ENCODE measurements at regions not wholly inside any gene's neighbourhood (a gene's known extent, or its start where the extent isn't known, plus 50 kb on each side); places are given as distances from the start of the nearest gene placed in this dataset.

DNA sequence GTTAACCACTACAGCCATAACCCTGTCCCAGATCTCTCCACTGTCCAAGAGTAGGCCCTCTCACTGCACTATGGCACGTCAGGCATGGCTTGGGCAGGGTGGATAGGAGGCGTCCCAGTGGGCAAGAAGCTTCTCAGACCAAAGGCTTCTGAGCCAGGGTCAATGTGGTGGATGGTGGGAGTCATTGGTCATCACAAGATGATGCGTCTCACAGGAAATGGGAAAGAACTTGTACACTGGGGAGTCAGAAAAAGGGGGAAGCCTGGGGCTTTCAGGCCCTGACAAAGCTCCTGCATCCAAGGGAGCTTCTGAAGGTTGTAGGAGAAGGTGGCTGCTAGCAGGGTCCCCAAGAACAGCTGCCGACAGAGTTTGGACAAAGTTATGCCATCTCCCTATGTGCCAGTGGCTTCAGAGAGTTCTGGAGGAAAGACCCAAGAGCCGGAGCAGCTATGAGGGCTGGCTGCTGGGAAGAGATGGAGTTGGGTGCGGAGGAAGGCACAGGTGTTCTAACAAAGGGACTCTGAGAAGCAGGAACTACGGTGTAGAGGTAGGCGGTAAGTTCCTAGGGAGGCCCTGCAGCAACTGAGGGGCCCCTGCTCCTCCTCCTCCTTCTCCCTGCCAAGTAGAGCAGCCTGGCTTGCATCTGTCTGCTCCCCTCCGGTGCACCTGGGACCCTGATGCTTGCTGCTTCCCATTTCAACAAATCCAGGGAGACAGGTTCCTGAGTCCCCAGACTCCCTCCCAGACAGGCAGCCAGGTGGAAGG lies 81.1 kb downstream of the ARL6IP4 start:
- H3K4me3 ChIP-seq, result no peak overlapping the region

DNA sequence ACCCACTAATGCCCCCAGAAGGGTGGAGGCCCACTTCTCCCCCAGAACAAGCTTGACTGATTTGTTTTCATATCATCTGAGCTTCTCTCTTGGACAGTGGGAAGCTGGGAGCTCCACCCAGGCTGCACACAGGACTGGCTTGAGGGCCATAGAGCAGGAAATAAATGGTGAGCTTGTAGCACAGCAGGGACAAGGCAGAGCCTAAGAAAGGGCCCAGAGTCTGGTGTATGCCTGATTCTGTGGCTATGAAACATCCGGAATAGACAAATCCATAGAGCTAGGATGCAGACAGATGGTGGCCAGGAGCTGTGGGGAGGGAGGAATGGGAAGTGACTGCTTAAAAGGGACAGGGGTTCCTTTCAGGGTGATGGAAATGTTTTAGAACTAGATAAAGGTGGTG lies 79.0 kb downstream of the ARL6IP4 start:
- Histone ChIP-seq H3K4me2 (no peak overlapping the region), H3K27ac (no peak overlapping the region), H3K4me3 (no peak overlapping the region), H3K4me1 (peaks cover 35% of the 10 kb centered on the region), H3K9me3 (no peaks in the 10 kb centered on the region)
- DNase-seq (ENCODE audit: low read depth in 1 of 2, low spot score in 1 of 2) (no peak), ATAC-seq (no peak), FAIRE-seq (no peak)
- 81% methylated on average over 1 of the region's 1 CpG for whole genome bisulfite sequencing (ENCODE audit: missing lambda C conversion rate)
- no peak for TF ChIP-seq SMC3 (IDR thresholded peaks at IDR 0.05)
- TF ChIP-seq HDAC2 (IDR thresholded peaks at IDR 0.05), result no peak
- TF ChIP-seq HEYL (CRISPR knock-in tag; IDR thresholded peaks at IDR 0.05), result no peak
- TF ChIP-seq, protein P1, sequence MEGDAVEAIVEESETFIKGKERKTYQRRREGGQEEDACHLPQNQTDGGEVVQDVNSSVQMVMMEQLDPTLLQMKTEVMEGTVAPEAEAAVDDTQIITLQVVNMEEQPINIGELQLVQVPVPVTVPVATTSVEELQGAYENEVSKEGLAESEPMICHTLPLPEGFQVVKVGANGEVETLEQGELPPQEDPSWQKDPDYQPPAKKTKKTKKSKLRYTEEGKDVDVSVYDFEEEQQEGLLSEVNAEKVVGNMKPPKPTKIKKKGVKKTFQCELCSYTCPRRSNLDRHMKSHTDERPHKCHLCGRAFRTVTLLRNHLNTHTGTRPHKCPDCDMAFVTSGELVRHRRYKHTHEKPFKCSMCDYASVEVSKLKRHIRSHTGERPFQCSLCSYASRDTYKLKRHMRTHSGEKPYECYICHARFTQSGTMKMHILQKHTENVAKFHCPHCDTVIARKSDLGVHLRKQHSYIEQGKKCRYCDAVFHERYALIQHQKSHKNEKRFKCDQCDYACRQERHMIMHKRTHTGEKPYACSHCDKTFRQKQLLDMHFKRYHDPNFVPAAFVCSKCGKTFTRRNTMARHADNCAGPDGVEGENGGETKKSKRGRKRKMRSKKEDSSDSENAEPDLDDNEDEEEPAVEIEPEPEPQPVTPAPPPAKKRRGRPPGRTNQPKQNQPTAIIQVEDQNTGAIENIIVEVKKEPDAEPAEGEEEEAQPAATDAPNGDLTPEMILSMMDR (IDR thresholded peaks at IDR 0.05), result no peak
- no peak for TF ChIP-seq FOXS1 (CRISPR knock-in tag; IDR thresholded peaks at IDR 0.05)
- no peak for TF ChIP-seq ZNF302 (CRISPR knock-in tag; IDR thresholded peaks at IDR 0.05)
- ChIA-PET CTCF (interaction anchor here (0.6 to 5.1 kb wide), 8 partner anchors 9 to 178 kb away, joined by 3 to 38 read pairs (median 4); partner anchors contain the start of gene PITPNM2), POLR2A (no interaction called here)

More for the DNA sequence above, 81.1 kb downstream of the ARL6IP4 start:
- ATAC-seq (no peak), DNase-seq (ENCODE audit: low read depth in 1 of 2, low spot score in 1 of 2) (no peak), FAIRE-seq (no peak)
- H3K9me3 ChIP-seq, result no peaks in the 10 kb centered on the region
- H3K4me1 ChIP-seq, result peaks cover 23% of the 10 kb centered on the region
- H3K27ac ChIP-seq, result no peak overlapping the region
- TF ChIP-seq MAZ (IDR thresholded peaks at IDR 0.05; ENCODE audit: borderline replicate concordance, low read depth, low read length) (no peak), TP53 (CRISPR knock-in tag; IDR thresholded peaks at IDR 0.05) (no peak), POLR2AphosphoS2 (conservative IDR thresholded peaks at IDR 0.05; ENCODE audit: low read length) (no peak)
- POLR2A ChIA-PET, result no interaction called here
- CTCF ChIA-PET, result interaction anchor here (0.9 to 5.1 kb wide), 4 partner anchors 14 to 109 kb away, joined by 3 to 38 read pairs (median 4); no protein-coding TSS in a partner anchor
- H3K4me2 ChIP-seq, result no peak overlapping the region
- WGBS (ENCODE audit: missing lambda C conversion rate), result 96% methylated on average over 9 of the region's 9 CpGs

- CTCF ChIA-PET, result interaction anchor here (0.9 to 5.1 kb wide), 7 partner anchors 10 to 179 kb away, joined by 3 to 38 read pairs (median 4); partner anchors contain the start of gene PITPNM2
- Histone ChIP-seq H3K4me2 (no peak overlapping the region), H3K9me3 (no peaks in the 10 kb centered on the region), H3K27ac (0 out of 6 replicates have a peak overlapping the region, but pooled peaks of 1 of the 2 experiments have one; percentile 12), H3K4me3 (no peak overlapping the region), H3K4me1 (peaks cover 32% of the 10 kb centered on the region)
- ATAC-seq, result no peak
- POLR2A ChIA-PET, result no interaction called here
- 98% methylated on average over 4 of the region's 4 CpGs for WGBS (ENCODE audit: missing lambda C conversion rate)
- TF ChIP-seq, protein P2, sequence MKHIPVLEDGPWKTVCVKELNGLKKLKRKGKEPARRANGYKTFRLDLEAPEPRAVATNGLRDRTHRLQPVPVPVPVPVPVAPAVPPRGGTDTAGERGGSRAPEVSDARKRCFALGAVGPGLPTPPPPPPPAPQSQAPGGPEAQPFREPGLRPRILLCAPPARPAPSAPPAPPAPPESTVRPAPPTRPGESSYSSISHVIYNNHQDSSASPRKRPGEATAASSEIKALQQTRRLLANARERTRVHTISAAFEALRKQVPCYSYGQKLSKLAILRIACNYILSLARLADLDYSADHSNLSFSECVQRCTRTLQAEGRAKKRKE (CRISPR knock-in tag; IDR thresholded peaks at IDR 0.05; ENCODE audit: low read depth), result no peak
- TF ChIP-seq ESRRA (IDR thresholded peaks at IDR 0.05; ENCODE audit: borderline replicate concordance, low read length) (no peak), HOXA7 (CRISPR knock-in tag; IDR thresholded peaks at IDR 0.05) (no peak)
- DNase-seq (ENCODE audit: low read depth in 1 of 2, low spot score in 1 of 2), result no peak
- no peak for FAIRE-seq
Observed at GRCh38 chr12:123058980-123059379, 78.5 kb downstream of the ARL6IP4 start.

- Histone ChIP-seq H3K4me1 (peaks cover 27% of the 10 kb centered on the region), H3K27ac (no peak overlapping the region), H3K4me2 (no peak overlapping the region), H3K4me3 (no peak overlapping the region), H3K9me3 (no peaks in the 10 kb centered on the region)
- ATAC-seq (no peak), FAIRE-seq (no peak), DNase-seq (ENCODE audit: low read depth in 1 of 2, low spot score in 1 of 2) (no peak)
- 88% methylated on average over 6 of the region's 6 CpGs for WGBS (ENCODE audit: missing lambda C conversion rate)
- POLR2A ChIA-PET, result no interaction called here
- CTCF ChIA-PET, result interaction anchor here (0.9 to 5.1 kb wide), 5 partner anchors 14 to 179 kb away, joined by 3 to 38 read pairs (median 5); partner anchors contain the start of gene PITPNM2
- no peak for TF ChIP-seq RARB (CRISPR knock-in tag; IDR thresholded peaks at IDR 0.05)
- TF ChIP-seq RAD21 (conservative IDR thresholded peaks at IDR 0.05 in 1 of 2, IDR thresholded peaks at IDR 0.05 in 1 of 2), result no peak
- TF ChIP-seq, protein P3, sequence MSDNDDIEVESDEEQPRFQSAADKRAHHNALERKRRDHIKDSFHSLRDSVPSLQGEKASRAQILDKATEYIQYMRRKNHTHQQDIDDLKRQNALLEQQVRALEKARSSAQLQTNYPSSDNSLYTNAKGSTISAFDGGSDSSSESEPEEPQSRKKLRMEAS (IDR thresholded peaks at IDR 0.05), result no peak
- no peak for TF ChIP-seq REST (IDR thresholded peaks at IDR 0.05)
- TF ChIP-seq HOXA7 (CRISPR knock-in tag; IDR thresholded peaks at IDR 0.05), result no peak
- TF ChIP-seq CBX2 (IDR thresholded peaks at IDR 0.05; ENCODE audit: borderline replicate concordance, low read depth), result no peak
- TF ChIP-seq CHD2 (IDR thresholded peaks at IDR 0.05; ENCODE audit: low read length, partially characterized antibody), result no peak
- no peak for TF ChIP-seq FOSL2 (IDR thresholded peaks at IDR 0.05)
- TF ChIP-seq FOSL2 (CRISPR knock-in tag; IDR thresholded peaks at IDR 0.05), result no peak
- no peak for TF ChIP-seq KDM5A (IDR thresholded peaks at IDR 0.05)
- no peak for TF ChIP-seq ESRRA (IDR thresholded peaks at IDR 0.05; ENCODE audit: borderline replicate concordance, low read length)
- TF ChIP-seq, protein P4, sequence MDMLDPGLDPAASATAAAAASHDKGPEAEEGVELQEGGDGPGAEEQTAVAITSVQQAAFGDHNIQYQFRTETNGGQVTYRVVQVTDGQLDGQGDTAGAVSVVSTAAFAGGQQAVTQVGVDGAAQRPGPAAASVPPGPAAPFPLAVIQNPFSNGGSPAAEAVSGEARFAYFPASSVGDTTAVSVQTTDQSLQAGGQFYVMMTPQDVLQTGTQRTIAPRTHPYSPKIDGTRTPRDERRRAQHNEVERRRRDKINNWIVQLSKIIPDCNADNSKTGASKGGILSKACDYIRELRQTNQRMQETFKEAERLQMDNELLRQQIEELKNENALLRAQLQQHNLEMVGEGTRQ (IDR thresholded peaks at IDR 0.05), result no peak
- no peak for TF ChIP-seq POLR2AphosphoS2 (conservative IDR thresholded peaks at IDR 0.05; ENCODE audit: low read length)
Observed at GRCh38 chr12:123058481-123058880, 78.0 kb downstream of the ARL6IP4 start.

Data from A549 (cell line).